ENCODE measurements at regions not wholly inside any gene's neighbourhood (a gene's known extent, or its start where the extent isn't known, plus 50 kb on each side); places are given as distances from the start of the nearest gene placed in this dataset.

- TF ChIP-seq POLR2A (IDR thresholded peaks at IDR 0.05): no peak
- TF ChIP-seq, protein P1, sequence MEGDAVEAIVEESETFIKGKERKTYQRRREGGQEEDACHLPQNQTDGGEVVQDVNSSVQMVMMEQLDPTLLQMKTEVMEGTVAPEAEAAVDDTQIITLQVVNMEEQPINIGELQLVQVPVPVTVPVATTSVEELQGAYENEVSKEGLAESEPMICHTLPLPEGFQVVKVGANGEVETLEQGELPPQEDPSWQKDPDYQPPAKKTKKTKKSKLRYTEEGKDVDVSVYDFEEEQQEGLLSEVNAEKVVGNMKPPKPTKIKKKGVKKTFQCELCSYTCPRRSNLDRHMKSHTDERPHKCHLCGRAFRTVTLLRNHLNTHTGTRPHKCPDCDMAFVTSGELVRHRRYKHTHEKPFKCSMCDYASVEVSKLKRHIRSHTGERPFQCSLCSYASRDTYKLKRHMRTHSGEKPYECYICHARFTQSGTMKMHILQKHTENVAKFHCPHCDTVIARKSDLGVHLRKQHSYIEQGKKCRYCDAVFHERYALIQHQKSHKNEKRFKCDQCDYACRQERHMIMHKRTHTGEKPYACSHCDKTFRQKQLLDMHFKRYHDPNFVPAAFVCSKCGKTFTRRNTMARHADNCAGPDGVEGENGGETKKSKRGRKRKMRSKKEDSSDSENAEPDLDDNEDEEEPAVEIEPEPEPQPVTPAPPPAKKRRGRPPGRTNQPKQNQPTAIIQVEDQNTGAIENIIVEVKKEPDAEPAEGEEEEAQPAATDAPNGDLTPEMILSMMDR (IDR thresholded peaks at IDR 0.05): no peak
These were observed 144.4 kb downstream of the ZNF674 start for GRCh38 chrX:46400530-46401443.
